ENCODE measurements at regions not wholly inside any gene's neighbourhood (a gene's known extent, or its start where the extent isn't known, plus 50 kb on each side); places are given as distances from the start of the nearest gene placed in this dataset.

GRCh38 chr2:64910523-64910922 lies 78.7 kb upstream of the SLC1A4 start:
- H3K56ac ChIP-seq (ENCODE audit: low read length), result no peak overlapping the region
- H3K79me1 ChIP-seq (ENCODE audit: low read length), result no peaks in the 10 kb centered on the region
- H3K27me3 ChIP-seq (ENCODE audit: insufficient read depth, low read length, poor library complexity), result no peaks in the 10 kb centered on the region
- H3K4me1 ChIP-seq (ENCODE audit: control insufficient read depth, low read depth, low read length), result no peaks in the 10 kb centered on the region
- no peak overlapping the region for H3K9ac ChIP-seq (ENCODE audit: low read length)
- H3K36me3 ChIP-seq (ENCODE audit: control insufficient read depth, insufficient read depth, low read length), result no peaks in the 10 kb centered on the region
- H3K18ac ChIP-seq (ENCODE audit: low read length), result no peak overlapping the region
- H4K5ac ChIP-seq (ENCODE audit: low read length), result no peak overlapping the region
- H3K27ac ChIP-seq (ENCODE audit: low read depth, low read length), result no peak overlapping the region
- H3K4me2 ChIP-seq (ENCODE audit: low read length), result no peak overlapping the region
- no peak overlapping the region for H3K4ac ChIP-seq (ENCODE audit: low read depth, low read length)
- no peak overlapping the region for H2BK120ac ChIP-seq (ENCODE audit: low read depth, low read length)
- no peak overlapping the region for H3K4me3 ChIP-seq (ENCODE audit: low read length)
- no peak overlapping the region for H4K8ac ChIP-seq (ENCODE audit: low read depth, low read length)
- H3K79me2 ChIP-seq (ENCODE audit: control insufficient read depth, insufficient read depth, low read length), result no peaks in the 10 kb centered on the region
- H3K23ac ChIP-seq (ENCODE audit: low read length), result no peak overlapping the region
- no peak overlapping the region for H2BK5ac ChIP-seq (ENCODE audit: low read length)
- WGBS (ENCODE audit: extremely low coverage, insufficient coverage, low lambda C conversion rate), result no CpG with 5 or more reads among the region's 4 CpGs
- no peak for DNase-seq
- no peak overlapping the region for H2BK15ac ChIP-seq (replicated peaks; ENCODE audit: low read depth)
- no peak overlapping the region for H2AK5ac ChIP-seq (ENCODE audit: low read length)

GRCh38 chr2:64910972-64911433 lies 78.2 kb upstream of the SLC1A4 start:
- WGBS (ENCODE audit: extremely low coverage, insufficient coverage, low lambda C conversion rate), result no CpG with 5 or more reads among the region's 1 CpG
- Histone ChIP-seq H3K79me1 (ENCODE audit: low read length) (no peaks in the 10 kb centered on the region), H3K36me3 (ENCODE audit: control insufficient read depth, insufficient read depth, low read length) (no peaks in the 10 kb centered on the region), H4K8ac (ENCODE audit: low read depth, low read length) (no peak overlapping the region), H3K4me3 (ENCODE audit: low read length) (no peak overlapping the region), H2BK15ac (replicated peaks; ENCODE audit: low read depth) (no peak overlapping the region), H3K9ac (ENCODE audit: low read length) (no peak overlapping the region), H3K27ac (ENCODE audit: low read depth, low read length) (no peak overlapping the region), H3K4me2 (ENCODE audit: low read length) (no peak overlapping the region), H3K23ac (ENCODE audit: low read length) (no peak overlapping the region), H3K56ac (ENCODE audit: low read length) (no peak overlapping the region), H3K27me3 (ENCODE audit: insufficient read depth, low read length, poor library complexity) (no peaks in the 10 kb centered on the region), H2BK120ac (ENCODE audit: low read depth, low read length) (no peak overlapping the region), H2BK5ac (ENCODE audit: low read length) (no peak overlapping the region), H3K4ac (ENCODE audit: low read depth, low read length) (no peak overlapping the region), H4K5ac (ENCODE audit: low read length) (no peak overlapping the region), H3K79me2 (ENCODE audit: control insufficient read depth, insufficient read depth, low read length) (no peaks in the 10 kb centered on the region), H2AK5ac (ENCODE audit: low read length) (no peak overlapping the region), H3K18ac (ENCODE audit: low read length) (no peak overlapping the region), H3K4me1 (ENCODE audit: control insufficient read depth, low read depth, low read length) (no peaks in the 10 kb centered on the region)
- DNase-seq, result no peak

- H3K27me3 ChIP-seq (ENCODE audit: insufficient read depth, low read length, poor library complexity), result no peaks in the 10 kb centered on the region
- H3K18ac ChIP-seq (ENCODE audit: low read length), result no peak overlapping the region
- no peak overlapping the region for H2BK5ac ChIP-seq (ENCODE audit: low read length)
- no peaks in the 10 kb centered on the region for H3K4me1 ChIP-seq (ENCODE audit: control insufficient read depth, low read depth, low read length)
- no peaks in the 10 kb centered on the region for H3K36me3 ChIP-seq (ENCODE audit: control insufficient read depth, insufficient read depth, low read length)
- no peak overlapping the region for H3K27ac ChIP-seq (ENCODE audit: low read depth, low read length)
- H3K4me2 ChIP-seq (ENCODE audit: low read length), result no peak overlapping the region
- no peaks in the 10 kb centered on the region for H3K79me2 ChIP-seq (ENCODE audit: control insufficient read depth, insufficient read depth, low read length)
- no peak overlapping the region for H4K8ac ChIP-seq (ENCODE audit: low read depth, low read length)
- no peak overlapping the region for H3K4me3 ChIP-seq (ENCODE audit: low read length)
- no peak overlapping the region for H3K9ac ChIP-seq (ENCODE audit: low read length)
- no peak overlapping the region for H3K4ac ChIP-seq (ENCODE audit: low read depth, low read length)
- no peak overlapping the region for H2AK5ac ChIP-seq (ENCODE audit: low read length)
- no peaks in the 10 kb centered on the region for H3K79me1 ChIP-seq (ENCODE audit: low read length)
- no peak overlapping the region for H3K56ac ChIP-seq (ENCODE audit: low read length)
- no peak overlapping the region for H2BK15ac ChIP-seq (replicated peaks; ENCODE audit: low read depth)
- H2BK120ac ChIP-seq (ENCODE audit: low read depth, low read length), result no peak overlapping the region
- H3K23ac ChIP-seq (ENCODE audit: low read length), result no peak overlapping the region
- H4K5ac ChIP-seq (ENCODE audit: low read length), result no peak overlapping the region
- no CpG with 5 or more reads among the region's 5 CpGs for WGBS (ENCODE audit: extremely low coverage, insufficient coverage, low lambda C conversion rate)
- peak; percentile 79 for DNase-seq
These were observed 75.8 kb upstream of the SLC1A4 start for GRCh38 chr2:64913357-64913869.

- no peak overlapping the region for H4K8ac ChIP-seq (ENCODE audit: low read depth, low read length)
- H3K27me3 ChIP-seq (ENCODE audit: insufficient read depth, low read length, poor library complexity), result no peaks in the 10 kb centered on the region
- no peak overlapping the region for H2AK5ac ChIP-seq (ENCODE audit: low read length)
- H3K79me1 ChIP-seq (ENCODE audit: low read length), result no peaks in the 10 kb centered on the region
- H2BK120ac ChIP-seq (ENCODE audit: low read depth, low read length), result no peak overlapping the region
- WGBS (ENCODE audit: extremely low coverage, insufficient coverage, low lambda C conversion rate), result no CpG with 5 or more reads among the region's 9 CpGs
- H3K79me2 ChIP-seq (ENCODE audit: control insufficient read depth, insufficient read depth, low read length), result no peaks in the 10 kb centered on the region
- H3K36me3 ChIP-seq (ENCODE audit: control insufficient read depth, insufficient read depth, low read length), result no peaks in the 10 kb centered on the region
- H3K56ac ChIP-seq (ENCODE audit: low read length), result no peak overlapping the region
- H3K27ac ChIP-seq (ENCODE audit: low read depth, low read length), result no peak overlapping the region
- H3K4ac ChIP-seq (ENCODE audit: low read depth, low read length), result no peak overlapping the region
- no peak overlapping the region for H3K23ac ChIP-seq (ENCODE audit: low read length)
- no peaks in the 10 kb centered on the region for H3K4me1 ChIP-seq (ENCODE audit: control insufficient read depth, low read depth, low read length)
- H3K9ac ChIP-seq (ENCODE audit: low read length), result no peak overlapping the region
- no peak for DNase-seq
- no peak overlapping the region for H4K5ac ChIP-seq (ENCODE audit: low read length)
- no peak overlapping the region for H2BK15ac ChIP-seq (replicated peaks; ENCODE audit: low read depth)
- no peak overlapping the region for H3K18ac ChIP-seq (ENCODE audit: low read length)
- no peak overlapping the region for H3K4me2 ChIP-seq (ENCODE audit: low read length)
- no peak overlapping the region for H2BK5ac ChIP-seq (ENCODE audit: low read length)
- no peak overlapping the region for H3K4me3 ChIP-seq (ENCODE audit: low read length)
These were observed 75.0 kb upstream of the SLC1A4 start for GRCh38 chr2:64914247-64914646.

- Histone ChIP-seq H3K4ac (ENCODE audit: low read depth, low read length) (no peak overlapping the region), H2BK5ac (ENCODE audit: low read length) (no peak overlapping the region), H3K23ac (ENCODE audit: low read length) (no peak overlapping the region), H2AK5ac (ENCODE audit: low read length) (no peak overlapping the region), H3K4me2 (ENCODE audit: low read length) (no peak overlapping the region), H3K4me3 (ENCODE audit: low read length) (no peak overlapping the region), H4K8ac (ENCODE audit: low read depth, low read length) (no peak overlapping the region), H3K4me1 (ENCODE audit: control insufficient read depth, low read depth, low read length) (no peaks in the 10 kb centered on the region), H3K27ac (ENCODE audit: low read depth, low read length) (no peak overlapping the region), H3K9ac (ENCODE audit: low read length) (no peak overlapping the region), H3K79me1 (ENCODE audit: low read length) (no peaks in the 10 kb centered on the region), H3K56ac (ENCODE audit: low read length) (no peak overlapping the region), H3K27me3 (ENCODE audit: insufficient read depth, low read length, poor library complexity) (no peaks in the 10 kb centered on the region), H2BK15ac (replicated peaks; ENCODE audit: low read depth) (no peak overlapping the region), H2BK120ac (ENCODE audit: low read depth, low read length) (no peak overlapping the region), H3K79me2 (ENCODE audit: control insufficient read depth, insufficient read depth, low read length) (no peaks in the 10 kb centered on the region), H3K36me3 (ENCODE audit: control insufficient read depth, insufficient read depth, low read length) (no peaks in the 10 kb centered on the region), H4K5ac (ENCODE audit: low read length) (no peak overlapping the region), H3K18ac (ENCODE audit: low read length) (no peak overlapping the region)
- DNase-seq, result no peak
- WGBS (ENCODE audit: extremely low coverage, insufficient coverage, low lambda C conversion rate), result no CpG with 5 or more reads among the region's 7 CpGs
These were observed 74.3 kb upstream of the SLC1A4 start for GRCh38 chr2:64914735-64915509.

GRCh38 chr2:64915510-64915900 lies 73.7 kb upstream of the SLC1A4 start:
- Histone ChIP-seq H2BK120ac (ENCODE audit: low read depth, low read length) (no peak overlapping the region), H2BK15ac (replicated peaks; ENCODE audit: low read depth) (no peak overlapping the region), H3K36me3 (ENCODE audit: control insufficient read depth, insufficient read depth, low read length) (no peaks in the 10 kb centered on the region), H3K79me2 (ENCODE audit: control insufficient read depth, insufficient read depth, low read length) (no peaks in the 10 kb centered on the region), H2AK5ac (ENCODE audit: low read length) (no peak overlapping the region), H3K79me1 (ENCODE audit: low read length) (no peaks in the 10 kb centered on the region), H4K5ac (ENCODE audit: low read length) (no peak overlapping the region), H3K4me2 (ENCODE audit: low read length) (no peak overlapping the region), H3K56ac (ENCODE audit: low read length) (no peak overlapping the region), H3K18ac (ENCODE audit: low read length) (no peak overlapping the region), H3K4me1 (ENCODE audit: control insufficient read depth, low read depth, low read length) (no peaks in the 10 kb centered on the region), H3K27me3 (ENCODE audit: insufficient read depth, low read length, poor library complexity) (no peaks in the 10 kb centered on the region), H3K23ac (ENCODE audit: low read length) (no peak overlapping the region), H3K4me3 (ENCODE audit: low read length) (no peak overlapping the region), H2BK5ac (ENCODE audit: low read length) (no peak overlapping the region), H3K9ac (ENCODE audit: low read length) (no peak overlapping the region), H3K4ac (ENCODE audit: low read depth, low read length) (no peak overlapping the region), H3K27ac (ENCODE audit: low read depth, low read length) (no peak overlapping the region), H4K8ac (ENCODE audit: low read depth, low read length) (no peak overlapping the region)
- no CpG with 5 or more reads among the region's 3 CpGs for WGBS (ENCODE audit: extremely low coverage, insufficient coverage, low lambda C conversion rate)
- no peak for DNase-seq

Measured in mesendoderm (in vitro differentiated cells).